Keratinocyte (primary cell): ENCODE measurements at regions not wholly inside any gene's neighbourhood (a gene's known extent, or its start where the extent isn't known, plus 50 kb on each side); places are given as distances from the start of the nearest gene placed in this dataset.
"Not testable (repeated sequence)": the region's sequence is repeated elsewhere in the genome, so short reads cannot be mapped to it uniquely, and the experiment has no call there.

Experiments used
- CTCF ChIP-seq, 3 experiments: IDR thresholded peaks in 1 of 3; conservative IDR thresholded peaks in 1 of 3; optimal IDR thresholded peaks in 1 of 3; 2 replicates in 2 of 3; 3 replicates in 1 of 3; pipeline versions ENCODE3 to v1.5.1; 2011; ENCODE audit warnings: low read length in 3 of 3, mild to moderate bottlenecking in 3 of 3, moderate library complexity in 2 of 3, control low read depth in 1 of 3, inconsistent platforms in 1 of 3; ENCODE audit not compliant: insufficient read depth in 2 of 3; ENCODE audit errors: extremely low read depth in 1 of 3
- EZH2 ChIP-seq: IDR thresholded peaks from one replicate; pipeline ENCODE4 v1.6.1; 2012; ENCODE audit warnings: inconsistent platforms, mild to moderate bottlenecking, low read length, moderate library complexity

GRCh38 chr12:89764164-89764563, 55.5 kb upstream of the ATP2B1 start:
- not testable (repeated sequence) for TF ChIP-seq CTCF (optimal IDR thresholded peaks at IDR 0.05 in 1 of 3, IDR thresholded peaks at IDR 0.05 in 1 of 3, conservative IDR thresholded peaks at IDR 0.05 in 1 of 3; ENCODE audit: extremely low read depth in 1 of 3, insufficient read depth in 2 of 3, low read length in 3 of 3); EZH2
